ENCODE measurements at regions not wholly inside any gene's neighbourhood (a gene's known extent, or its start where the extent isn't known, plus 50 kb on each side); places are given as distances from the start of the nearest gene placed in this dataset.

DNA sequence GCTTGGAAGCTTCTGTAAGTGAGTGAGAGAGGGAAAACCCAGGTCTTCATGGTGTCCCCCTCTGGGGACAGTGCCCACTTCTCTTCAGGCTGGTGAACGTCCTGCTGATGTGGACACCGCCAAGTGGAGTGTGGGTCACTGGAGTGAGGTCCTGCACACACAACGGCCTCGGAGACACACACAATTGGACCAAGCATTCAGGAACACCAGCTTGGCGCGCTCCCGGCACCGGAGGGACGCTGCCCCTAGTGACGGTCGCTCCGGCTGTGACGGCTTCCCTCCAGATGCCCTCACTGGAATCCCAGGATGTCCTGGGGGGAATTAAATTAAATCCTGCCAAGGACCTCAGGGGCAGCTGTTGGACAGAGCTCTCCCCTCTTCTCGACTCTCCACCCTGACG, 123.1 kb downstream of the ZNF664 start:
- TF ChIP-seq, protein P1, sequence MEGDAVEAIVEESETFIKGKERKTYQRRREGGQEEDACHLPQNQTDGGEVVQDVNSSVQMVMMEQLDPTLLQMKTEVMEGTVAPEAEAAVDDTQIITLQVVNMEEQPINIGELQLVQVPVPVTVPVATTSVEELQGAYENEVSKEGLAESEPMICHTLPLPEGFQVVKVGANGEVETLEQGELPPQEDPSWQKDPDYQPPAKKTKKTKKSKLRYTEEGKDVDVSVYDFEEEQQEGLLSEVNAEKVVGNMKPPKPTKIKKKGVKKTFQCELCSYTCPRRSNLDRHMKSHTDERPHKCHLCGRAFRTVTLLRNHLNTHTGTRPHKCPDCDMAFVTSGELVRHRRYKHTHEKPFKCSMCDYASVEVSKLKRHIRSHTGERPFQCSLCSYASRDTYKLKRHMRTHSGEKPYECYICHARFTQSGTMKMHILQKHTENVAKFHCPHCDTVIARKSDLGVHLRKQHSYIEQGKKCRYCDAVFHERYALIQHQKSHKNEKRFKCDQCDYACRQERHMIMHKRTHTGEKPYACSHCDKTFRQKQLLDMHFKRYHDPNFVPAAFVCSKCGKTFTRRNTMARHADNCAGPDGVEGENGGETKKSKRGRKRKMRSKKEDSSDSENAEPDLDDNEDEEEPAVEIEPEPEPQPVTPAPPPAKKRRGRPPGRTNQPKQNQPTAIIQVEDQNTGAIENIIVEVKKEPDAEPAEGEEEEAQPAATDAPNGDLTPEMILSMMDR (conservative IDR thresholded peaks at IDR 0.05; ENCODE audit: control insufficient read depth, insufficient read depth, low read depth, low read length): no peak
- no peak for DNase-seq (ENCODE audit: low read depth)
- no peak overlapping the region for H3K4me3 ChIP-seq (ENCODE audit: control insufficient read depth, low read depth, low read length)

DNA sequence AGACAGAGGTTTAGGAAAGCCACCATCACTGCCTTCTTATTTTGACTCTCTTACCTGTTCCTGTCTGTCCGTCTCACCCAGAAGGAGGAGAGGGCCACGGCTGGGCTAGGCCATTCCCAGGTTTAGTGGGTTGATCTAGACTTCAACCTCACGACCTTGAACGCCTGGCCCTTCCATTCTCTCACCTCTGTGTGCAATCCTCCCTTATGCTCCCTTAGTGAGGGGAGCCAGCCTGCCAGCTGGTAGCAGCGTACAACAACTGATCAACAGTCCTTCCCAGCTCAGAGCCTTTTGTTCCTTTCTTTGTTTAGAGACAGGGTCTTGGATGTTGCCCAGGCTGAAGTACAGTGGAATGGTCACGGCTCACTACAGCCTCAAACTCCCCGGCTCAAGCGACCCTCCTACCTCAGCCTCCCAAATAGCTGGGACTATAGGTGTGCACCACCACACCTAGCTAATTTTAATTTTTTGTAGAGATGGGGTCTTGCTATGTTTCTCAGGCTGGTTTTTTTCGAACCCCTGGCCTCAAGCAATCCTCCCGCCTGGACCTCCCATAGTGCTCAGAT, 123.9 kb downstream of the ZNF664 start:
- TF ChIP-seq, protein P1 (conservative IDR thresholded peaks at IDR 0.05; ENCODE audit: control insufficient read depth, insufficient read depth, low read depth, low read length): no peak
- H3K4me3 ChIP-seq (ENCODE audit: control insufficient read depth, low read depth, low read length): no peak overlapping the region
- no peak for DNase-seq (ENCODE audit: low read depth)

- DNase-seq (ENCODE audit: low read depth): no peak
- TF ChIP-seq, protein P1 (conservative IDR thresholded peaks at IDR 0.05; ENCODE audit: control insufficient read depth, insufficient read depth, low read depth, low read length): no peak
- no peak overlapping the region for H3K4me3 ChIP-seq (ENCODE audit: control insufficient read depth, low read depth, low read length)
These were observed 124.7 kb downstream of the ZNF664 start for GRCh38 chr12:124097701-124098100.

GRCh38 chr12:124098101-124098757, 125.2 kb downstream of the ZNF664 start:
- TF ChIP-seq, protein P1 (conservative IDR thresholded peaks at IDR 0.05; ENCODE audit: control insufficient read depth, insufficient read depth, low read depth, low read length): no peak
- H3K4me3 ChIP-seq (ENCODE audit: control insufficient read depth, low read depth, low read length): no peak overlapping the region
- no peak for DNase-seq (ENCODE audit: low read depth)

- no peak overlapping the region for H3K4me3 ChIP-seq (ENCODE audit: control insufficient read depth, low read depth, low read length)
- DNase-seq (ENCODE audit: low read depth): no peak
- TF ChIP-seq, protein P1 (conservative IDR thresholded peaks at IDR 0.05; ENCODE audit: control insufficient read depth, insufficient read depth, low read depth, low read length): no peak
These were observed 125.9 kb downstream of the ZNF664 start for GRCh38 chr12:124098887-124099286.

DNA sequence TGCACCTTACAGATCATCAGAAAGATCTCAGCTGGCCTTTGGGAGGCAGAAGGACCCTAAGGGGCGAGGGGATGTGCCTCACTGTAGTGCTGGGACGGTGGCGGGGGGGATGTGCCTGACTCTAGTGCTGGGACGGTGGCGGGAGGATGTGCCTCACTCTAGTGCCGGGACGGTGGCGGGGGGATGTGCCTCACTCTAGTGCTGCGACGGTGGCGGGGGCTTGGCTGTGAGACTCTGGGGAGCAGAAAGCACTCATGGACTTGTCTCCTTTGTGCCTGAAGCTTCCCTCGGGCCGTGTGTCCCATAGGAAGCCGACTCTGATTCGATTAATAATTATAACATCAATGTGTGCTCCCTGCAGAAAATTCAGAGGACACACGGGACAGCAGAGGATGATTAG, 126.6 kb downstream of the ZNF664 start:
- H3K4me3 ChIP-seq (ENCODE audit: control insufficient read depth, low read depth, low read length): no peak overlapping the region
- TF ChIP-seq, protein P1 (conservative IDR thresholded peaks at IDR 0.05; ENCODE audit: control insufficient read depth, insufficient read depth, low read depth, low read length): no peak
- DNase-seq (ENCODE audit: low read depth): no peak
